GM18520 (cell line): ENCODE measurements at regions not wholly inside any gene's neighbourhood (a gene's known extent, or its start where the extent isn't known, plus 50 kb on each side); places are given as distances from the start of the nearest gene placed in this dataset.
A peak's percentile ranks its signal among the peaks of the same experiment; 100 is the strongest.

ENCODE experiments used
- ATAC-seq: cut with Tn5 transposase; IDR thresholded peaks from one replicate; pipeline ENCODE4 v1.9.1; 2021; ENCODE audit not compliant: unreplicated experiment

DNA sequence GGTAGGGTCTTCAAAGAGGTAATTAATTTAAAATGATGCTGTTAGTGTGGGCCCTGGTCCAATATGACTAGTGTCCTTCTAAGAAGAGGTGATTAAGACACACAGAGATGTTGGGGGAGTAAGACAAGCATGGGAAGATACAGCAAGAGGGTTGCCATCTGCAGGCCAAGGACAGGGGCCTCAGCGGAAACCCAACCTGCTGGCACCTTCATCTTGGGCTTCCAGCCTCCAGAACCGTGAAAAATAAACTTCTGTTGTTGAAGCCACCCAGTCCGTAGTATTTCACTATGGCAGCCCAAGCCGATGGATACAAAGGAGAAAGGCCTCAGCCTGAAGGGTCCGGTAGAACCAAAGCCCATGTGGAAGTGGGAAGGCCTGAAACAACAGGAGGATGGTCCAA, 161.7 kb upstream of the UBE2E1 start:
- ATAC-seq = no peak

DNA sequence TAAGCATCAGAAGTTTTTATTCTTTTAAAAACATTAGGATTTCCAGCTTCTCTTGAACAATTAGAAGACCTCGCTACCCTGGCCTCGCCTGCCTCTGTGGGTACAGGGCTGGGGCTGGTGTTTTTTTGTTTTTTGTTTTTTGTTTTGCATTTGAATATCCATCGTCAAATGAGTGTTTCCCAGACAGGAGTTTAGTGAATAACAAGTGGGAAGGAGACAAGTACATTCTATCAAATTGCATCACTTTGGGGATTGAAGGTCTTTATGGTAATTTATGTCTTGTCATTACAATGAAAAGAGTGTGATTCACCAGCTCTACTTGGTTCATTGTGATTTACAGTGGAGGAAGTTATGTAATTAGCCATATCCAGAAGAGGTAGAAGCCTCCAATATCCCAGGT, 161.1 kb upstream of the UBE2E1 start:
- ATAC-seq = no peak

DNA sequence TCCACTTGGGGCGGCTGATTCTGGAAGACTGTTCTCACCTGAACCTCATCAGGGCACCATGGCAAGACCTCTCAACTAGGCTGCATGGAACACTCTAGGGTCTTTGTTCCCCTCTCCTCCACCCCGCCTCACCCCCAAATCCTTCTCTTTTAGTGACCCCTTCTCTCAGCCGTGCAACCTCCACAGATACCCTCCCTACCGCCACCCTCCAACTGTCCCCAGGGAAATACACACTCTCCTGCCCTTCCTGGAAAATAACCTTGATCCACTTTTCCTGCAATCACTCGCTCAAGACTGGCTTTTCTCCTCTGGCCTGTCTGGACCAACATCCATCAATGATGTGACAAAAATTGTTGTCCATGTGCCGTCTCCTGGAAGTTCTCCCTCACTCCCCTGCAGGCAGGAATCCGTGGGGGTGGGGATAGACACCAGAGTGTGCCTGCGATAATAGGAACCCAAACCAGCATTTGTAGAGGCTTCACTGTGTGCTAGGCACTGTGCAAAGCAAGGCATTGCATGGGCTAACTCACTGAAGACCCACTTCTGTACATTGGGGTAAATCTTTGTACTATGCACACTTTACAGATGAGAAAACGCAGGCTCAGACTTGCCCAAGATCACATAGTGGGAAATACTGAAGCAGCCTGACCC, 160.1 kb upstream of the UBE2E1 start:
- ATAC-seq = no peak

DNA sequence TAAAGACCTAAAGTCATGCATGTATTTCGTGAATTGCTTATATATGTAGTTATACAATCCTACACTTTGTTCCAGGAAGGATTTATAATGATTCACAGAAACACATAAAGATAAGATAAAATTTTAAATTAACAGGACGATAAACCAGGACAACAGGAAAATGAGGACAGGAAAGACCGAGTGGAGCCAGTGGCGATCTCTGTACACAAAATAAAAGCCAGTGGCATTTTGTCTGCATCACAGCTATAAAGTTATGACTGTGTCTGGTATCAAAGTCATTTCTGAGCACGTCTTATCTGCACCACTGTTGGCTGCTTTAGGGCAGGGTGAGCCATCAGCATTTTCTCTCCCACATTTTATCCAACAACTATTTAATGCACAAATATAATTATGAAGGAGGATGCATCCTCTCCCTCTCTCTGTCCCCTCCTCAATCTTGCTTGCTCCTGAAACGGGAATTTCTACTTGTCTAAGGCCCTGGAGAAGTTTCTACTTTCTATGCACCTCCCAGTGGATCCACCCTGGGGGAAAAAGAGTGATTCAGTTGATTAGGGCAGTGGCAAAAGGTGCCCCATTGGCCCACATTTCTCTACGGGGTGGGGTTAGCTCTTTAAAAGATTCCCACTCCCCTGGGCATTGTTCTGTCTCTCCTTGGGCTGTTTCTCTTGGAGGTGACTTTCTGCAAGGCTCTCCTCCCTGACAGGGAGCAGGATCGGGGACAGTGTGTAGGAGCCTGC, 159.4 kb upstream of the UBE2E1 start:
- no peak for ATAC-seq

DNA sequence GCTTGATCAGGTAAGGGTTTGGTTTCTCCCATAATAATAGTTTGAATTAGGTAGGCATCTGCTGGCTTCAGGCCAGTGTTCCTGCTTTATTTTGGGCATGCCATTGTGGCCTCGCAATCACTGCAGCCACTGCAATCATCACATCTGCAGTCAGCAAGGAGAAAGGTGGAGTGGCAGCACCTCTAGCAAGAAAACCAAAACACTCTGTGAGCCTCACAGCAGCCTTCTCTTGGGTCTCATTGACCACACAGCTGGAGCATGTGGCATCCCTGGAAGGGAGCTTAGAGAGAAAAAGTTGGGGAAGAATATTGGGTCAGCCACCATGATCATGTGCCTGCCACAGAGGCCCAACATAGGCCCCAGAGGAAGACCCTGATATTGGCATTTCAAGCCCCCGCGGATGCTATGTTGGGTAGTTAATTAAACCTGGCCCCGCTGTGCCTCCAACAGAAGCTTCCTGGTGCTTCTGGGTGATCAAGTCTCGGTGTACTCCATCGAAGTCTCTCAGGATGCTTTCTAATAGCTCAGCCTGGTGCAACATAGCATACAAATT, 158.0 kb upstream of the UBE2E1 start:
- ATAC-seq = no peak

DNA sequence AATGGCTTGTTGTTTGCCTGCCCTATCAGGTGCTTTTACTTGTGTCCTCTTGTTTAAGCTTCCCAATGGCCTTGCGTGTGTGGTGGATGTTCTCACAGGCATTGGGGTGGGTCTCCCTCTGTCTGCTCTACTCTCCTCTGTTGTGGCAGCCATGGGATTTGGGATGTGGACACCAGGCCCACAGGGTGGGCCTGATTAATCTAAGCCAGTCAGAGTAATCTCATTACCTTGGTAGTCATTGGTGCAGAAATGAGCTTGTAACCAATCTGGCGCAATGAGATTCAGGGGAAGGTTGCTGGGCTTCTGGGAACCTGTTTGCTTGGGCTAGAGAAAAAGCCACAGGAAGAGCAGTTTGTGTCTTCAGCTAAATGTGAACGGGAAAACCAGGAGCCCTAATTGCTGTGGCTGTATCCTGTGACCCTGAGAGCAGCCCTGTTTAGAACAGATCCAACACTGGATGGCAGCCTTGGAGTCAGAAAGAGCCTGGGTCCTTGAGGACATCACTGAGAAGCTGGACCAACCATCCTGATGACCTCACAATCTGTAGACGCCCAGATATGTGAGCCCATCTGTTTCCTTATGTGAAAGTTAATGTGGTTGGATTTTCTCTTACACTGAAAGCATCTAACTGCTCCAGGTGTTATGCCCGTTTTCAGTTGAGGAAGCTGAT, 157.3 kb upstream of the UBE2E1 start:
- no peak for ATAC-seq

DNA sequence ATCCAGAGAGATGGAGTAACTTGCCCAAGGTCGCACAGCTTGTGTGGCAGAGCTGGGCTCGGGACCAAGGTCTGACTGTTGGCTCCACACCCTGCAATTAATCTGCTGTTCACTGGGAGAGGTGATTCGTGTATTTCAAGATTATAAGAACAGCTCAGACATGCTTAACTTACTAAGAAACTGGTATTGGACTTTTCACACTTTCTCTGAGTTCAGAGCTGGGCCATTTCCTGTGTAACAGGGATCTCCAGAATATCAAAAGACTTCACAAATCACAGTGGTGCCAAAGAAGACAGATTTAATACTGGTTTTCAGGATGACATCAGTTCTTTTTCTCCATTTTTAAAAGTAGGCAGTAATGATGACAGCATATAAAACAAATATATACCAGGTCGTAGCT, 156.8 kb upstream of the UBE2E1 start:
- ATAC-seq = no peak

DNA sequence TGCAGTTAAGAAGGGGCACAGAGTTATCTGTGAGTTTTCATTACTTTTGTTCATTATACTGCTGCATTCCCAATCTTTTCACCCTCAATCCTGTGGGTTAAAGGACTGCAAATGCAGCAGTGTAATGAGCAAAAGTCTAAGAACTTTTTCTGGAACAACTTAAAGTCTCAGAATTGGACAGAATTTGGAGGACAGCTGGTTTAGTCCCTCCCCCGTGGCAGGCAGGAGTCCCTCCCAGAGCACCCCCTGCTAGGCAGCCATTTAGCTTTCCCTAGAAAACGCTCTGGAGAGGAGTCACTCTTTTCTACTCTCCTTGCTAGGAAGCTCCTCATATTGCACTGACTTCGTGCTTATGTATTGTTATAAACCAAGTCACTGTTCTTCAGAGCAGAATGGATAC, 156.3 kb upstream of the UBE2E1 start:
- no peak for ATAC-seq

DNA sequence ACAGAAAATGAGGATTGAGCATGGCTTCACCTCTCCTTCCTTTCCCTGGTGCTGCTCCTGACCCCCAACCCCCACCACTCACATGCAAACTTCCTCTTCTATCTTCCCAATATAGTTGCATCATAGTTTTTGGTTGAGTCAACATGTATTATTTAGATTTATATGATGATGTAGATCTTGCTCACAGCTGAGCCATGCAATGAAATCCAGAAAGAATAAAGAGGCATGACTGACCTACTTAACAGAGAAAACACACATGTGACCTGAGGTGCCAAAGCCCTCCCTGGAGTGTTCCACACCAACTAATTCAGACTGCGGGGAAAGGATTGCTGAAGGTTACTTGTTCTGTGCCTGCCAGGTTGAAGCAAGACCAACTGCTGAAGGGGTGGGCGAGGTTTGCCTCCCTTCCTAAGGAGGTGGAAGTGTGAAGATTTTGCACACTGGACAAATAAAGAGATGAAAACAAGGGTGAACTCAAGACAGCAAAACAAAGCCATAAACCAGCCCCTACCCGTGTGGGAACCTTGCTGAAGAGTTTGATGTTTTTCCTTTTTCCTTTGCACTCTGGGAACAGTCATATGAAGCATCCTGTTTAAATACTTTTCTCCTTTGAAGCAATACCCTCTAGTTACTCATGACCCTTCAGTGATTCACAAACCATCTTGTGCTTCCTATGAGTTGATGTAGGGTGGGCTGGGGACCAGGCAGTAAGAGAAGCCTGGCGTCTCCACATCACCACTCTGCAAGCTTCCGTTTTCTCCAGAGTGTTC, 155.2 kb upstream of the UBE2E1 start:
- ATAC-seq = no peak

DNA sequence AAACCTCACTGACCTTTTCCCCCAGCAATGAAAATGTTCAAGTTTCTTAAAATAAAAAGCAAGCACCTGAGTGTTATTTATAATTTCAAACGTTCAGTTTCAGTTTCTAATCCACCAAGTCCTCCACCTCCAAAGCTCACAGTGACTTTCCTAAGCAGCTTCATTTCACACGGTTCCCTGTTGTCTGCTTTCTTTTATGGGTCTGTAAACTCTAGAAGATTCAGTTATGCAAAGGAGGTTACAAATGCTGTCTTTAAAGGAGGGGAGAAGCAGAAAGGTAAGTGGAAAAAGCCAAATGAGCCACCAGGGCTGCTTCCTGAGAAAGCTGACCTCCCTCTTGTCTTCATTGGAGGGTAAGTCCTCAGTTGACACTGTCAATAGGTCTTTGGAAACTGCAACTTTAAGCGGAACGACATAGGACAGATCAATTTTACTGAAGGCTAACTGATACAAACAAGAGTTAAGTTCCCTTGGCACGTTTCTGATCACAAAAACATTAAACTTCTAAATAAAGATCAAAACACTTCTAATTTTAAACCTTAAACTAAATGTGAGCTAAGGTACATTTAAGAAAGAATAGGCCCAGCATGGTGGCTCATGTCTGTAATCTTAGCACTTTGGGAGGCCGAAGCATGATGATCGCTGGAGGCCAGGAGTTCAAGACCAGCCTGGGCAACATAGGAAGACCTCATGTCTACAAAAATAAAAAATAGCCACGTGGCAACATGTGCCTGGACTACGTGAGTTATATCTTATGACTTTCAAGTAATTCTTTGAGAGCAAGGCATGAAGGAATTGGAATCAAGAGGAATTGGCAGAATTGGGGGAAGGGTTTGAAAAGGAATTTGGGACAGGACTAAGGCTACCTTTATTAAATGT, 151.9 kb upstream of the UBE2E1 start:
- peak; percentile 91 for ATAC-seq

DNA sequence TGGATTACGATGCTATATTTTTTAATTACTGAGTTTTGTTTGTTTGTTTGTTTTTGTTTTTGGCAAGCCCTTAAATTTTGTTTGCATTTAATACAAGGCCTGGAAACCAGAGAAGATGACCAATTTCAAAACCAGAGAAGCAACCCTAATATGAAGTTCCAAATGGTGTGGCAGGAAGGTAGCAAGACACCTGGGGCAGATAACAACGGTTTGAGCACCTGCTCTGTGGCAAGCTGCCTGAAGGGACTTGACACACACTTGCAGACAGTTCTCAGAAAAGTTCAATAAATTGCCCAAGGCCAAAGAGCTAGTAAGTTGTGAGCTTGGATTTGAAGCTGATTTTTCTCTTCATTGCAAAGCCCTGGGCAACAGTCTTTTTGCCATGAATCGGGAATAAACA, 151.2 kb upstream of the UBE2E1 start:
- ATAC-seq = no peak

DNA sequence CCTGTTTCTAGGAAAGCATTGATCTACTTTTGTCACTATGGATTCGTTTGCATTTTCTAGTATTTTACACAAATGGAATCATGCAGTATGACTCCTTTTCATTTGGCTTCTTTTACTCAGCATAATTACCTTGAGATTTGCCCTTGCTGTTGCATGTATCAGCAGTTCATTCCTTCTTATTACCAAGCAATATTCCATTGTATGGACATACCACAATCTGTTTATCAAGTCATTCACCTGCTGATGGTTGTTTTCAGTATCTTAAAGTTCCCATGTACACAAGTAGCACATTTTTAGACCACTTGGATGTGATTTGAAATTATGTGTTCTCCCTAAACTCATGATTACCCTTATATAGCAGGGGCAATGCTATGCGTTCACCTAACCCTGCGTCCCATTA, 150.0 kb upstream of the UBE2E1 start:
- ATAC-seq = no peak

DNA sequence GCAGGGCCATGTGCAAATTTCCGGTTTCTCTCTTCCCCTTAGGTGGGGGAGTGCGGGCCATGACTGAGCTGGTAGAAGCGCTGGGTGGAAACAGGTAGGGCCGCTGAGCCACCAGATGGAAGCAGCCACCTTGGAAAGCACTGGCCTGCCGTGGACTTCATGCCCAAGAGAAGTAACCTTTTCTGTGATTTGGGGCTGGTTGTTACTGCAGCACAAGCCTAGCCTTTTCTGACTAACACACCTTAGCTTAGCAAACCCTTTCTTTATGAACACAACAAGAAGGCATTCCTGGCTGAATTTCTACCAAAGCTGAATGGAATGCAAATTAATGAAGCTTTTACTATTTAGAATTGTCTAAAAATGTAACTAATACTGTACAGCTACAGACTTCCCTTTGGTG, 149.6 kb upstream of the UBE2E1 start:
- ATAC-seq = no peak

DNA sequence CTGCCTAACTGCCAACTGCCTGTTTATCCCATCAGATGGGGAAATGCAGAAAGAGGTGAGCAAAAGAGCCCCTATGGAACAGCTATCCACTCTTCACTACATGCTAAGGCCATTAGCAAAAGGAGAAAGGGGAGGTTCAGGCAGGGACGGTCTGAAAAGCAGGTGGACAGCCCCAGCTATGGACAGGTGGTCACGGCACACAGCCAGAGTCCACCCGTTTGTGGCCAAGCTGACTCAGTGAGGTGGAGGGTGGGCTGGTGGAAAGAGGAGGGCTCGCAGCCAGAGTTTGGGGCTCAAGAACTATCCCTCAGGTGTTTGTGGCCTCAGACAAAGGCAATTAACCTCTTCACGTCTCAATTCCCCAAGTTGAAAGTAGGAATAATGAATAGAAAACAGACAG, 148.9 kb upstream of the UBE2E1 start:
- no peak for ATAC-seq

DNA sequence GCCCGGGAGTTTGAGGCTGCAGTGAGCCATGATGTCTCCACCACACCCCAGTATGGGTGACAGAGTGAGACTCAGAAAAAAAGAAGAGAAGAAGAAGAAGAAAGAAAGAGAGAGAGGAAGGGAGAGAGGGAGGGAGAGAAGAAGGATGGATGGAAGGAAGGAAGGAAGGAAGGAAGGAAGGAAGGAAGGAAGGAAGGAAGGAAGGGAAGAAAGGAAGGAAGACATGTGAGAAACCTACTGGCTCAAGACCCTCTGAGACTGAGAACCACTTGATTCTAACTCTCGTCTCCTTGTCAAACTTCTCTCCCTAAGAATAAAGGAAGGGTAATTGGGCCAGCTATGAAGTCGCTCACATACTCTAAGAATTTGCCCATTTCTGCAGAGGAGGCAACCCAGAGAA, 148.1 kb upstream of the UBE2E1 start:
- no peak for ATAC-seq

DNA sequence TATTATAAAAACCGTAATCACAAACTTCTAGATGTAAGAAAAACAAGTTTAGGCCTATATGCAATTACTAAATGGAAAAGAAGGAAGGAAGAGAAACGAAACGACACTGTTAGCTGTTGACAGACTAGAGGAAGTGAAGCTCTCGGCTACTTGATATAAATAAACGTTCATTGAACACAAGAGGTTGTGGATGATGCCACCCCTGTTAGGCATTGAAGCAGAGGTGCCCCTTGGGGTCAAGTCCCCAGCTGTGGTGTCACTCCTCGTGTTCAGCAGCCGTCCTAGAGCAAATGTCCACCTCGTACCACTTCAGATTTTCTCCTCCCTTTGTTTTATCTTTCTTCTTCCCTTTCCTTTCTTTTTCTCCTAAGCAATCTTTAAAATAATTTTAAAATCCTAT, 146.5 kb upstream of the UBE2E1 start:
- ATAC-seq = peak; percentile 62

DNA sequence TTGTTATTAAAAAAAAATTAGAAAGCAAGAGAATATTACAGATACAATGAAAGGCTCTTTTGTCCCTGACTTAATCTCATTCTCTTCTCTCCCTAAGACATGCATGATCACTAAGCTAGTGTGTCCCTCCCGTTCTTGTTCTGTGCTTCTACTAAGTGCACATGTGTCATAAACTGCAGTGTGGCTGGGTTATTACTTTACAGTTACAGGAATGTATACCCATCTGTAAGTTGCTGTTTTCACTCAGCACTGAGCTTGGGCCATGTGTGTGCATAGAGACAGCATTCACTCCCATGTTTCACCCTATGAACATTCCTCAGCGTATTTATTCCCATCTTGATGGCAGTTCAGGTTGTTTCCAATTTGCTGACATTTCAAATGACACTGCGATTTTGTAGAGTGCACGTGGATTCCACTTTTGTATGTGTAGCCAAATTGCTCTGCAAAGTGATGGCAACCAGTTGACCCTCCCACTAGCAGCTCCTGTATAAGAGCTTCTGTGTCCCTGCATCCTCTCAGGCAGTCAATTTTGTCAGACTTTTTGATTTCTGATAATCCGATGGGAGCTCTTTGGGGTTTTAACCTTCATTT, 145.8 kb upstream of the UBE2E1 start:
- no peak for ATAC-seq

DNA sequence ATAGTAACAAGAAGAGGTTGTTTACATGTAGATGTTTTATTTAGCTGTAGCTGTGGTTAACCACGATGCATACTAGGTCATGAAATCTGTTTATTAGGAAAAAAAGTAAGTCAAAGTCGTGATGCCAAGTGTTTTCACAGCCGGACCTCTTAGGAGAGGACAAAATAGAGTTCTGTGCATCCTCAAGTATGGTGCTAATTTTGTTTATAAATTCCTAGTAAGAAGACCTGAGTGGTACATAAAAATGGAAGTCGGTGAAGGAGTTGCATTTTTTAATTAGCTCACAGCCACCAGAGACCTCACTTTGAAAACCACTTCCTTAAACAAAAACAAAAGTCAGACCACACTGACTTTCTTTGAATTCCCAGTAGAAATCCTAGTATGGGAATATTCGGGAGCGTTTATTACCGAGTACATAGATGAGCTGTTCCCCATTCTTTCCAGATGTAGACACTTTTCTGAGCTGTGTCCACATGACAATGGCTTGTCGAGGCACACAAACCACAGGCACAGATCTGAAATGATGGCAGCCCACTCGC, 143.6 kb upstream of the UBE2E1 start:
- no peak for ATAC-seq

DNA sequence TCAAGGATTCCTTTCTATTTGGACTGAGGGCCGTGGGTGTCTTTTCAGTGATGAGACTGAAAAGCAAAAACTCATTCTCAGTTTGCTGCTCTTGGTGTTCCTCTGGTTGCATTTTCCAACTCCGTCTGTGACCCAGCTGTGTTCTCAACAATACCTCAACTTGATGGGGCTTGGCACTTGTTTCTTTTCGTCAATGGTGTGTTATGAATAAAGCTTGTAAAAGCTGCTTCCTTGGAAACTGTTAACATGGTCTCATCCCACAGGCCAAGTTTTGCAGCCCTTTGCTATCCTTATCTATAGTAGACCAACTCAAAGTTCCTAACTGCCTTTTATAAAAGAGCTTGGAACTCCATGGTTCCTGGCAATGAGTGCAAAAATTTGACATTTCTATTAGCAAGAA, 142.5 kb upstream of the UBE2E1 start:
- no peak for ATAC-seq
